SK-MEL-5 (cell line): ENCODE measurements at regions not wholly inside any gene's neighbourhood (a gene's known extent, or its start where the extent isn't known, plus 50 kb on each side); places are given as distances from the start of the nearest gene placed in this dataset.
"Not testable (repeated sequence)": the region's sequence is repeated elsewhere in the genome, so short reads cannot be mapped to it uniquely, and the experiment has no call there.

Source experiments
- DNase-seq: peaks from one replicate; pipeline ENCODE4 v3.0.0-alpha.2; 2016; ENCODE audit warnings: low read depth, low spot score
- in situ Hi-C: cut with HindIII; loops from 2 replicates; pipeline ENCODE4 v1.10.0; 2016; ENCODE audit warnings: low sequenced_read_pairs, high pct_unique_total_duplicates, low pct_unique_long_range_greater_than_20kb

- in situ Hi-C loops = no loop called here
- no peak for DNase-seq
These were observed 1001.9 kb upstream of the NUDT12 start for GRCh38 chr5:104564530-104564929.

GRCh38 chr5:104556957-104557356, 994.4 kb upstream of the NUDT12 start:
- DNase-seq = no peak
- in situ Hi-C loops = no loop called here

- DNase-seq = no peak
- in situ Hi-C loops = no loop called here
These were observed 989.0 kb upstream of the NUDT12 start for GRCh38 chr5:104551628-104552027.

- in situ Hi-C loops, DNase-seq: not testable (repeated sequence)
These were observed 984.3 kb upstream of the NUDT12 start for GRCh38 chr5:104546871-104547270.

- in situ Hi-C loops = no loop called here
- DNase-seq = no peak
These were observed 978.7 kb upstream of the NUDT12 start for GRCh38 chr5:104541141-104541785.

GRCh38 chr5:104540448-104540847, 977.9 kb upstream of the NUDT12 start:
- DNase-seq = peak; percentile 2
- in situ Hi-C loops = no loop called here

GRCh38 chr5:104539618-104540350, 977.2 kb upstream of the NUDT12 start:
- no peak for DNase-seq
- in situ Hi-C loops = no loop called here

GRCh38 chr5:104538734-104539133, 976.1 kb upstream of the NUDT12 start:
- no peak for DNase-seq
- in situ Hi-C loops = no loop called here

- in situ Hi-C loops = no loop called here
- DNase-seq = no peak
These were observed 970.9 kb upstream of the NUDT12 start for GRCh38 chr5:104533498-104533897.

- in situ Hi-C loops = no loop called here
- no peak for DNase-seq
These were observed 964.3 kb upstream of the NUDT12 start for GRCh38 chr5:104526866-104527265.

GRCh38 chr5:104513640-104514072, 951.1 kb upstream of the NUDT12 start:
- DNase-seq = no peak
- in situ Hi-C loops = no loop called here

GRCh38 chr5:104513121-104513602, 950.6 kb upstream of the NUDT12 start:
- in situ Hi-C loops = no loop called here
- no peak for DNase-seq

GRCh38 chr5:104512063-104512825, 949.7 kb upstream of the NUDT12 start:
- in situ Hi-C loops = no loop called here
- no peak for DNase-seq

GRCh38 chr5:104498281-104498680, 935.7 kb upstream of the NUDT12 start:
- in situ Hi-C loops = no loop called here
- DNase-seq = no peak

- in situ Hi-C loops = no loop called here
- no peak for DNase-seq
These were observed 931.5 kb upstream of the NUDT12 start for GRCh38 chr5:104494083-104494482.

GRCh38 chr5:104472811-104473210, 910.2 kb upstream of the NUDT12 start:
- no peak for DNase-seq
- in situ Hi-C loops = no loop called here

GRCh38 chr5:104456122-104456521, 893.5 kb upstream of the NUDT12 start:
- in situ Hi-C loops = no loop called here
- DNase-seq = no peak

- DNase-seq = no peak
- in situ Hi-C loops = no loop called here
These were observed 890.0 kb upstream of the NUDT12 start for GRCh38 chr5:104452550-104452949.
